ENCODE measurements at regions not wholly inside any gene's neighbourhood (a gene's known extent, or its start where the extent isn't known, plus 50 kb on each side); places are given as distances from the start of the nearest gene placed in this dataset.

DNA sequence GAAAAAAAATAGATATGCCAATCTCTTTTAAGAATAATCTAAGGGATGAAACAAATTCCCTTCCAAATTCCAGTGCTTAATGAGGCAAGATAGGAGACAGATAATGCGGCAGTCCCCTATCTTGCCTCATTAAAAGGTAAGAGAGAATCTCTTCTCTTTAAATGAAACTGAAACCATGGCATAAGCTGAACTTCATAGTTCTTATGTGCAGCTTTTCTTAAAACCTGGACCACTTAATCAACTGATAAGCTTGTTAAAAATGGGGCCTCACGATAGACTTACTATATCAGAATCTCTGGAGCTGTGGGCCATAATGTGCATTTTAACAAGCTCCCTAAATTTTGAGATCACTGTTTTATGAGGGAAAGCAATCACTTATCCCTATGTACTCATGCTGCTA, 79.2 kb downstream of the NIBAN1 start:
- H2AK5ac ChIP-seq (ENCODE audit: low read depth, low read length), result no peak overlapping the region

DNA sequence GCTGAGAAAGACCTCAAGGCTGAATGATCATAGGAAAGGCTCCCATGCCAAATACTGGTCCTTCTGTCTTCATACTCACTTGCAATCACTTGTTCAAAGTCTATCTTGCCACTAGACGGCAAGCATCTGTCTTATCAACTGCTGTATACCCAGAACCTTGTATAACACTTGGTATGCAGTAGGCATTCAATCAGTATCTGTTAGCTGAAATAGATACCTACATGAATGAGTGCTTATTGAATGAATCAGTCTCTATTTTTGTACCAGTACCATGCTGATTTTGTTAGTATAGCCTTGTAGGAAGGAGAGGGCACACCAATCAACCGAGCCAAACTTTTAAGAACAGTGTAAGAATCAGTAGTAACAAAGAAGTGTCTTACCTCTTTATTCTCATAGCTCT, 80.6 kb downstream of the NIBAN1 start:
- Histone ChIP-seq H3K27ac (replicated peaks; ENCODE audit: low read length) (no peak overlapping the region), H3K18ac (ENCODE audit: low read length) (no peak overlapping the region), H3K79me1 (ENCODE audit: low read depth, low read length) (no peaks in the 10 kb centered on the region), H2BK120ac (ENCODE audit: low read depth, low read length) (no peak overlapping the region), H3K14ac (ENCODE audit: low read length) (no peak overlapping the region), H2BK15ac (ENCODE audit: low read length) (no peak overlapping the region), H3K9me3 (replicated peaks in 1 of 2; ENCODE audit: control insufficient read depth in 2 of 2, insufficient read depth in 1 of 2, low read depth in 1 of 2, low read length in 2 of 2) (no peaks in the 10 kb centered on the region), H2AFZ (ENCODE audit: low read length) (no peak overlapping the region), H2BK12ac (ENCODE audit: low read length) (no peak overlapping the region), H3K4ac (ENCODE audit: low read length) (no peak overlapping the region), H4K8ac (ENCODE audit: low read depth, low read length) (no peak overlapping the region), H3K9ac (ENCODE audit: low read depth, low read length, poor library complexity) (no peak overlapping the region), H3K23ac (ENCODE audit: low read depth, low read length, poor library complexity) (no peak overlapping the region), H2BK5ac (ENCODE audit: low read length) (no peak overlapping the region), H3K4me3 (ENCODE audit: low read length in 2 of 2) (no peak overlapping the region), H3K4me1 (ENCODE audit: control insufficient read depth in 2 of 2, insufficient read depth in 1 of 2, low read depth in 1 of 2, low read length in 2 of 2) (no peaks in the 10 kb centered on the region), H4K91ac (ENCODE audit: low read depth, low read length, poor library complexity) (no peak overlapping the region), H3K27me3 (ENCODE audit: control insufficient read depth in 3 of 3, insufficient read depth in 3 of 3, low read depth in 1 of 3, low read length in 3 of 3) (no peaks in the 10 kb centered on the region), H3K4me2 (ENCODE audit: insufficient read depth, low read length, poor library complexity, severe bottlenecking) (no peak overlapping the region), H3K36me3 (replicated peaks in 1 of 2; ENCODE audit: control insufficient read depth in 2 of 2, insufficient read depth in 2 of 2, low read length in 2 of 2) (no peaks in the 10 kb centered on the region), H2AK5ac (ENCODE audit: low read depth, low read length) (no peak overlapping the region)
- DNase-seq (ENCODE audit: low spot score), result no peak
- WGBS, 2 donors (ENCODE audit: extremely low coverage in 2 of 2, insufficient read length in 2 of 2, insufficient replicate concordance in 1 of 2), result no CpG with 5 or more reads among the region's 2 CpGs

More for the DNA sequence above, 79.2 kb downstream of the NIBAN1 start:
- DNase-seq (ENCODE audit: low spot score), result no peak
- Histone ChIP-seq H3K36me3 (replicated peaks in 1 of 2; ENCODE audit: control insufficient read depth in 2 of 2, insufficient read depth in 2 of 2, low read length in 2 of 2) (no peaks in the 10 kb centered on the region), H3K4ac (ENCODE audit: low read length) (no peak overlapping the region), H4K91ac (ENCODE audit: low read depth, low read length, poor library complexity) (no peak overlapping the region), H3K4me2 (ENCODE audit: insufficient read depth, low read length, poor library complexity, severe bottlenecking) (no peak overlapping the region), H2AFZ (ENCODE audit: low read length) (no peak overlapping the region), H3K9me3 (replicated peaks in 1 of 2; ENCODE audit: control insufficient read depth in 2 of 2, insufficient read depth in 1 of 2, low read depth in 1 of 2, low read length in 2 of 2) (no peaks in the 10 kb centered on the region), H2BK12ac (ENCODE audit: low read length) (no peak overlapping the region), H2BK5ac (ENCODE audit: low read length) (no peak overlapping the region), H3K4me3 (ENCODE audit: low read length in 2 of 2) (no peak overlapping the region), H3K9ac (ENCODE audit: low read depth, low read length, poor library complexity) (no peak overlapping the region), H3K23ac (ENCODE audit: low read depth, low read length, poor library complexity) (no peak overlapping the region), H2BK120ac (ENCODE audit: low read depth, low read length) (no peak overlapping the region), H2BK15ac (ENCODE audit: low read length) (no peak overlapping the region), H3K18ac (ENCODE audit: low read length) (no peak overlapping the region), H3K4me1 (ENCODE audit: control insufficient read depth in 2 of 2, insufficient read depth in 1 of 2, low read depth in 1 of 2, low read length in 2 of 2) (no peaks in the 10 kb centered on the region), H3K27ac (replicated peaks; ENCODE audit: low read length) (no peak overlapping the region), H3K14ac (ENCODE audit: low read length) (no peak overlapping the region), H3K79me1 (ENCODE audit: low read depth, low read length) (no peaks in the 10 kb centered on the region), H3K27me3 (ENCODE audit: control insufficient read depth in 3 of 3, insufficient read depth in 3 of 3, low read depth in 1 of 3, low read length in 3 of 3) (no peaks in the 10 kb centered on the region), H4K8ac (ENCODE audit: low read depth, low read length) (no peak overlapping the region)
- no CpG with 5 or more reads among the region's 2 CpGs for WGBS, 2 donors (ENCODE audit: extremely low coverage in 2 of 2, insufficient read length in 2 of 2, insufficient replicate concordance in 1 of 2)

DNA sequence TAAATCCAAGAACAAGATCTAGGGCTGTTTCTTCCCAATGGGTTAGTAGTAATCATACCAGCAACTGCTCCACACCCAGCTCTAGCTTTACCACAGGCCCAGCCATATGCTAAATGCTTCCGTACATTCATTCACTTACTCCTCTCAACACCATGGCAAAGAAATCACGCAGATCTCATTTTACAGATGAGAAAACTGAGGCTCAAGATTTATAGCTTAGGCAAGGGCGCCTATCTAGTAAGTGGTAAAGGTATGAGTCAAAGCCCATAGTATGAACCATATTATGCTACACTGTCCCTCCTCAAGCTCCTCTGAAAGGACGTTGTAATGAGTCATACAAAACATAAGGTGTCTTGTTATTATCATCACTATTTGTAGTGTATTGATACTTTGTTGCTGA, 82.2 kb downstream of the NIBAN1 start:
- Histone ChIP-seq H3K23ac (ENCODE audit: low read depth, low read length, poor library complexity) (no peak overlapping the region), H2BK5ac (ENCODE audit: low read length) (no peak overlapping the region), H3K4me2 (ENCODE audit: insufficient read depth, low read length, poor library complexity, severe bottlenecking) (no peak overlapping the region), H3K27me3 (ENCODE audit: control insufficient read depth in 3 of 3, insufficient read depth in 3 of 3, low read depth in 1 of 3, low read length in 3 of 3) (no peaks in the 10 kb centered on the region), H3K18ac (ENCODE audit: low read length) (no peak overlapping the region), H3K27ac (replicated peaks; ENCODE audit: low read length) (no peak overlapping the region), H2BK15ac (ENCODE audit: low read length) (no peak overlapping the region), H3K36me3 (replicated peaks in 1 of 2; ENCODE audit: control insufficient read depth in 2 of 2, insufficient read depth in 2 of 2, low read length in 2 of 2) (no peaks in the 10 kb centered on the region), H3K9ac (ENCODE audit: low read depth, low read length, poor library complexity) (no peak overlapping the region), H4K91ac (ENCODE audit: low read depth, low read length, poor library complexity) (no peak overlapping the region), H3K9me3 (replicated peaks in 1 of 2; ENCODE audit: control insufficient read depth in 2 of 2, insufficient read depth in 1 of 2, low read depth in 1 of 2, low read length in 2 of 2) (no peaks in the 10 kb centered on the region), H2AFZ (ENCODE audit: low read length) (no peak overlapping the region), H4K8ac (ENCODE audit: low read depth, low read length) (no peak overlapping the region), H3K14ac (ENCODE audit: low read length) (no peak overlapping the region), H3K4me1 (ENCODE audit: control insufficient read depth in 2 of 2, insufficient read depth in 1 of 2, low read depth in 1 of 2, low read length in 2 of 2) (no peaks in the 10 kb centered on the region), H3K4ac (ENCODE audit: low read length) (no peak overlapping the region), H2AK5ac (ENCODE audit: low read depth, low read length) (no peak overlapping the region), H3K4me3 (ENCODE audit: low read length in 2 of 2) (no peak overlapping the region), H2BK12ac (ENCODE audit: low read length) (no peak overlapping the region), H3K79me1 (ENCODE audit: low read depth, low read length) (no peaks in the 10 kb centered on the region), H2BK120ac (ENCODE audit: low read depth, low read length) (no peak overlapping the region)
- no peak for DNase-seq (ENCODE audit: low spot score)
- no CpG with 5 or more reads among the region's 4 CpGs for WGBS, 2 donors (ENCODE audit: extremely low coverage in 2 of 2, insufficient read length in 2 of 2, insufficient replicate concordance in 1 of 2)

DNA sequence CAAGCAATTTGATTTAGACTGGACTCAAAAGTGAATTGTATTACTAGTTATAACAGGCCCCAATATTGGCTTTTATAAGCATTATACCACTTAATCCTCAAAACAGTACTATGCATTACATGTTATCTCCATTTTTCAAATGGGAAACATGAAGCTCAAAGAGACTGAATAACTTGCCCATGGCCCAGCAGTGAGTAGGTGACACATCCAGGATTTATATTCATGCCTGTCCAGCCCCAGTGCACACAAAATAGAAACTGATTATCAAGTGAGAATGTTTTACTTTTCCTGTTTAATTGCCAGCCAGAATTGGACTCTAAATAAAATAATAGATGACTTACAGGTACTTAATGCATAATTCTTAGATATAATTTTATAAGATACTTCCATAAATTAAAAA, 82.9 kb downstream of the NIBAN1 start:
- Histone ChIP-seq H3K4me3 (ENCODE audit: low read length in 2 of 2) (no peak overlapping the region), H3K9me3 (replicated peaks in 1 of 2; ENCODE audit: control insufficient read depth in 2 of 2, insufficient read depth in 1 of 2, low read depth in 1 of 2, low read length in 2 of 2) (no peaks in the 10 kb centered on the region), H2BK5ac (ENCODE audit: low read length) (no peak overlapping the region), H3K36me3 (replicated peaks in 1 of 2; ENCODE audit: control insufficient read depth in 2 of 2, insufficient read depth in 2 of 2, low read length in 2 of 2) (no peaks in the 10 kb centered on the region), H2BK12ac (ENCODE audit: low read length) (no peak overlapping the region), H3K27ac (replicated peaks; ENCODE audit: low read length) (no peak overlapping the region), H3K27me3 (ENCODE audit: control insufficient read depth in 3 of 3, insufficient read depth in 3 of 3, low read depth in 1 of 3, low read length in 3 of 3) (no peaks in the 10 kb centered on the region), H3K18ac (ENCODE audit: low read length) (no peak overlapping the region), H4K8ac (ENCODE audit: low read depth, low read length) (no peak overlapping the region), H3K14ac (ENCODE audit: low read length) (no peak overlapping the region), H2AK5ac (ENCODE audit: low read depth, low read length) (no peak overlapping the region), H2BK120ac (ENCODE audit: low read depth, low read length) (no peak overlapping the region), H3K4ac (ENCODE audit: low read length) (no peak overlapping the region), H3K4me1 (ENCODE audit: control insufficient read depth in 2 of 2, insufficient read depth in 1 of 2, low read depth in 1 of 2, low read length in 2 of 2) (no peaks in the 10 kb centered on the region), H4K91ac (ENCODE audit: low read depth, low read length, poor library complexity) (no peak overlapping the region), H3K79me1 (ENCODE audit: low read depth, low read length) (no peaks in the 10 kb centered on the region), H3K23ac (ENCODE audit: low read depth, low read length, poor library complexity) (no peak overlapping the region), H2BK15ac (ENCODE audit: low read length) (no peak overlapping the region), H2AFZ (ENCODE audit: low read length) (no peak overlapping the region), H3K9ac (ENCODE audit: low read depth, low read length, poor library complexity) (no peak overlapping the region), H3K4me2 (ENCODE audit: insufficient read depth, low read length, poor library complexity, severe bottlenecking) (no peak overlapping the region)
- DNase-seq (ENCODE audit: low spot score), result no peak

All from neuronal stem cell (in vitro differentiated cells).